Activated CD8-positive, alpha-beta memory T cell treated with anti-CD3 and anti-CD28 coated beads for 48 hours (primary cell): ENCODE measurements at regions not wholly inside any gene's neighbourhood (a gene's known extent, or its start where the extent isn't known, plus 50 kb on each side); places are given as distances from the start of the nearest gene placed in this dataset.

Source experiments
- DNase-seq, 3 experiments: peaks; one replicate each; pipeline ENCODE4 v3.0.0-alpha.2; 2020; ENCODE audit warnings: low read depth in 2 of 3, low spot score in 2 of 3

- DNase-seq: no peak
These were observed 138.8 kb upstream of the CCL2 start for GRCh38 chr17:34116306-34116705.

GRCh38 chr17:34117332-34117731 is 137.8 kb upstream of the CCL2 start:
- DNase-seq: no peak

GRCh38 chr17:34117811-34118210 is 137.3 kb upstream of the CCL2 start:
- DNase-seq: no peak

- no peak for DNase-seq
These were observed 136.5 kb upstream of the CCL2 start for GRCh38 chr17:34118564-34118963.

GRCh38 chr17:34121311-34121710 is 133.8 kb upstream of the CCL2 start:
- no peak for DNase-seq

- DNase-seq: no peak
These were observed 132.6 kb upstream of the CCL2 start for GRCh38 chr17:34122515-34122914.

GRCh38 chr17:34125010-34125409 is 130.1 kb upstream of the CCL2 start:
- DNase-seq: no peak

- no peak for DNase-seq
These were observed 129.2 kb upstream of the CCL2 start for GRCh38 chr17:34125921-34126320.

GRCh38 chr17:34126496-34126895 is 128.6 kb upstream of the CCL2 start:
- DNase-seq: no peak

- DNase-seq: no peak
These were observed 128.1 kb upstream of the CCL2 start for GRCh38 chr17:34126965-34127364.

GRCh38 chr17:34130544-34130943 is 124.5 kb upstream of the CCL2 start:
- no peak for DNase-seq

GRCh38 chr17:34131386-34131785 is 123.7 kb upstream of the CCL2 start:
- no peak for DNase-seq

- no peak for DNase-seq
These were observed 121.7 kb upstream of the CCL2 start for GRCh38 chr17:34133350-34133749.

GRCh38 chr17:34135841-34136240 is 119.2 kb upstream of the CCL2 start:
- DNase-seq: no peak

- no peak for DNase-seq
These were observed 115.1 kb upstream of the CCL2 start for GRCh38 chr17:34140006-34140405.

GRCh38 chr17:34141590-34141989 is 113.5 kb upstream of the CCL2 start:
- no peak for DNase-seq

GRCh38 chr17:34143430-34143829 is 111.7 kb upstream of the CCL2 start:
- no peak for DNase-seq

- peak; percentile 15 to 26 (median 17) for DNase-seq
These were observed 108.5 kb upstream of the CCL2 start for GRCh38 chr17:34146440-34147043.

- DNase-seq: no peak
These were observed 104.0 kb upstream of the CCL2 start for GRCh38 chr17:34151102-34151501.

GRCh38 chr17:34153991-34154390 is 101.1 kb upstream of the CCL2 start:
- no peak for DNase-seq

GRCh38 chr17:34154961-34155730 is 99.9 kb upstream of the CCL2 start:
- DNase-seq: no peak

- DNase-seq: no peak
These were observed 99.1 kb upstream of the CCL2 start for GRCh38 chr17:34155947-34156346.

- no peak for DNase-seq
These were observed 98.7 kb upstream of the CCL2 start for GRCh38 chr17:34156401-34156740.
